Colonic mucosa (tissue), 4 donors: ENCODE measurements at regions not wholly inside any gene's neighbourhood (a gene's known extent, or its start where the extent isn't known, plus 50 kb on each side); places are given as distances from the start of the nearest gene placed in this dataset.

ENCODE experiments used
- DNase-seq: peaks from one replicate; pipeline ENCODE4 v3.0.0-alpha.2; 2020
- H3K27ac ChIP-seq: fragments of 200-600 bp; one replicate; pipeline ENCODE4 v1.8.0; 2021
- H3K27me3 ChIP-seq: fragments of 200-600 bp; one replicate; pipeline ENCODE4 v1.8.0; 2021
- H3K36me3 ChIP-seq: fragments of 200-600 bp; one replicate; pipeline ENCODE4 v1.8.0; 2021
- H3K4me1 ChIP-seq: fragments of 200-600 bp; one replicate; pipeline ENCODE4 v1.8.0; 2021; ENCODE audit warnings: mild to moderate bottlenecking
- H3K4me3 ChIP-seq: fragments of 200-600 bp; one replicate; pipeline ENCODE4 v1.8.0; 2021
- H3K9ac ChIP-seq, 2 donors: one replicate each; pipeline ENCODE4 v1.7.0; 2013; ENCODE audit warnings: control low read depth in 2 of 2, low read depth in 2 of 2, low read length in 2 of 2
- H3K9me3 ChIP-seq: fragments of 200-600 bp; one replicate; pipeline ENCODE4 v1.8.0; 2021
- intact Hi-C: fragments of 100-400 bp; cut with DNase I; formaldehyde crosslinking; loops from one replicate; pipeline ENCODE4 v1.14.1; 2022
- TF ChIP-seq, protein P1 (sequence below): fragments of 200-600 bp; IDR thresholded peaks from one replicate; pipeline ENCODE4 v1.8.0; 2022; ENCODE audit warnings: antibody characterized with exemption, mild to moderate bottlenecking
- donor health status: healthy.
- donor health status: DM: no; HTN: no; CAD: no.
- donor health status: DM: no; HTN: no; CAD: no.

DNA sequence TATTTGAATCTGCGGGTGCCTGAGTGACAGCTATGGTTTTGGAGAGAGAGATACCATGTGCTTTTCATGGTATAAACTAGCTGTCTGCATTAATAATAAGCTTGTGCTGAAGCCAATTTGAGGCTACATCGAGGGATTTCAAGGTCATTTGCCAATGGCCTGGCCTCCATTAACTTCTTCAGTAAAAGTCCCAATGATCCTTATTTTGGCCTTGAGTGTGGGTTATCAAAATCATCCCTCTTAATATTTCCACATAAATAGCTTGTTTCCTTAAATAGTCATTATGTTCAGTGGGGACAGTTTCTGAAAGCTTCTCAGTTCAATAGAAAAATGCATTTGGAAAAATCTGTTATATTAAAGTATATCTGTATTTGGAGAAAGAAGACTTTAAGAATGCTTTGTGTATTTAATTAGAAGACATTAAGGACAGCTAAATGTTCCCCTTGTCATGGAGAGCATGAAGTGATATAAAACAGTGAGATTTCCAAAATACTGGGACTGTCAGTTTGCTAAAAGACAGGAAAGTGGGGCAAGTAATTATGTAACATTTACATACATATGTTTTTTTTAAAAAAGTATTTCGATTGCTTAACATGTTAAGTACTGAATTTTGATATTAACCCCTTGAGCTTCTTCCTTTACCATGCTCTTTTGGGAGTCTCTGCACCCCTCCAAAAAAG is 355.5 kb upstream of the ZEB2 start:
- intact Hi-C loops: no loop called here
- Histone ChIP-seq H3K36me3 (no peaks in the 10 kb centered on the region), H3K9me3 (no peaks in the 10 kb centered on the region), H3K4me3 (no peak overlapping the region), H3K4me1 (no peaks in the 10 kb centered on the region), H3K9ac (no peak overlapping the region), H3K27me3 (no peaks in the 10 kb centered on the region), H3K27ac (no peak overlapping the region)
- no peak for DNase-seq
- TF ChIP-seq, protein P1, sequence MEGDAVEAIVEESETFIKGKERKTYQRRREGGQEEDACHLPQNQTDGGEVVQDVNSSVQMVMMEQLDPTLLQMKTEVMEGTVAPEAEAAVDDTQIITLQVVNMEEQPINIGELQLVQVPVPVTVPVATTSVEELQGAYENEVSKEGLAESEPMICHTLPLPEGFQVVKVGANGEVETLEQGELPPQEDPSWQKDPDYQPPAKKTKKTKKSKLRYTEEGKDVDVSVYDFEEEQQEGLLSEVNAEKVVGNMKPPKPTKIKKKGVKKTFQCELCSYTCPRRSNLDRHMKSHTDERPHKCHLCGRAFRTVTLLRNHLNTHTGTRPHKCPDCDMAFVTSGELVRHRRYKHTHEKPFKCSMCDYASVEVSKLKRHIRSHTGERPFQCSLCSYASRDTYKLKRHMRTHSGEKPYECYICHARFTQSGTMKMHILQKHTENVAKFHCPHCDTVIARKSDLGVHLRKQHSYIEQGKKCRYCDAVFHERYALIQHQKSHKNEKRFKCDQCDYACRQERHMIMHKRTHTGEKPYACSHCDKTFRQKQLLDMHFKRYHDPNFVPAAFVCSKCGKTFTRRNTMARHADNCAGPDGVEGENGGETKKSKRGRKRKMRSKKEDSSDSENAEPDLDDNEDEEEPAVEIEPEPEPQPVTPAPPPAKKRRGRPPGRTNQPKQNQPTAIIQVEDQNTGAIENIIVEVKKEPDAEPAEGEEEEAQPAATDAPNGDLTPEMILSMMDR: no peak

- Histone ChIP-seq H3K9ac (no peak overlapping the region), H3K27ac (no peak overlapping the region), H3K36me3 (no peaks in the 10 kb centered on the region), H3K9me3 (no peaks in the 10 kb centered on the region), H3K4me3 (no peak overlapping the region), H3K27me3 (no peaks in the 10 kb centered on the region), H3K4me1 (no peaks in the 10 kb centered on the region)
- no peak for DNase-seq
- TF ChIP-seq, protein P1: no peak
- intact Hi-C loops: no loop called here
Measured at GRCh38 chr2:144865670-144866069, 345.8 kb upstream of the ZEB2 start.

- H3K4me1 ChIP-seq: no peaks in the 10 kb centered on the region
- H3K9ac ChIP-seq: no peak overlapping the region
- H3K27me3 ChIP-seq: no peaks in the 10 kb centered on the region
- no peaks in the 10 kb centered on the region for H3K9me3 ChIP-seq
- no peak overlapping the region for H3K27ac ChIP-seq
- H3K4me3 ChIP-seq: no peak overlapping the region
- intact Hi-C loops: no loop called here
- H3K36me3 ChIP-seq: no peaks in the 10 kb centered on the region
- no peak for DNase-seq
- TF ChIP-seq, protein P1: no peak
Measured at GRCh38 chr2:144859716-144860115, 339.8 kb upstream of the ZEB2 start.

DNA sequence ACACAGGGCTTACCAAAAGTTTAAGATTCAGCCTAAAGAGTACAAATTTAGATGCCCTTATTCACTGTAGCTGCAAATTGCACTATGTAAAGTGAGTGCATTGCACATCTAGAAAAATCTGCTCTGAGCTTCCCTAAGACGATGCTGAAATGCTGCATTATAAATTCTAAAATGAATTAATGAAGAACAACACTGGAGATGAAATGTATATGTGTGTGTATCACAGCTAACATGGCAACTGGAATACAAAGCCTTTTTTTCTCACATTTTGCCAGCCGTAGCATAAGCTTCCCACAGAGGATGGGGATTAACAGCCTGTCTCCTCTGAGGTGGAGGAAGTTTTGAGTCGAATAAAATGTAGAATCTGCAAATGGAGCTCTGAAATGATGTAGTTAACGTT is 338.3 kb upstream of the ZEB2 start:
- H3K9ac ChIP-seq: no peak overlapping the region
- H3K27ac ChIP-seq: no peak overlapping the region
- H3K4me1 ChIP-seq: no peaks in the 10 kb centered on the region
- intact Hi-C loops: no loop called here
- TF ChIP-seq, protein P1: no peak
- no peaks in the 10 kb centered on the region for H3K27me3 ChIP-seq
- no peak for DNase-seq
- no peak overlapping the region for H3K4me3 ChIP-seq
- H3K9me3 ChIP-seq: no peaks in the 10 kb centered on the region
- no peaks in the 10 kb centered on the region for H3K36me3 ChIP-seq

GRCh38 chr2:144854596-144854995 is 334.7 kb upstream of the ZEB2 start:
- DNase-seq: no peak
- intact Hi-C loops: no loop called here
- Histone ChIP-seq H3K4me1 (no peaks in the 10 kb centered on the region), H3K27me3 (no peaks in the 10 kb centered on the region), H3K9ac (no peak overlapping the region), H3K36me3 (no peaks in the 10 kb centered on the region), H3K4me3 (no peak overlapping the region), H3K9me3 (no peaks in the 10 kb centered on the region), H3K27ac (no peak overlapping the region)
- TF ChIP-seq, protein P1: no peak
